Posterior vena cava (tissue), 2 donors: ENCODE measurements at regions not wholly inside any gene's neighbourhood (a gene's known extent, or its start where the extent isn't known, plus 50 kb on each side); places are given as distances from the start of the nearest gene placed in this dataset.

Experiments
- DNase-seq: peaks from one replicate; pipeline ENCODE4 v3.0.0-alpha.2; 2020; ENCODE audit warnings: low spot score
- intact Hi-C, 2 donors: fragments of 100-400 bp; cut with DNase I; formaldehyde crosslinking; loops; one replicate each; pipeline versions ENCODE4 v1.14.1 to v1.14.2; 2022 to 2023
- donor health status: DM: yes; HTN: yes; CAD: no.
- donor health status: DM: yes; HTN: yes; CAD: no.

DNA sequence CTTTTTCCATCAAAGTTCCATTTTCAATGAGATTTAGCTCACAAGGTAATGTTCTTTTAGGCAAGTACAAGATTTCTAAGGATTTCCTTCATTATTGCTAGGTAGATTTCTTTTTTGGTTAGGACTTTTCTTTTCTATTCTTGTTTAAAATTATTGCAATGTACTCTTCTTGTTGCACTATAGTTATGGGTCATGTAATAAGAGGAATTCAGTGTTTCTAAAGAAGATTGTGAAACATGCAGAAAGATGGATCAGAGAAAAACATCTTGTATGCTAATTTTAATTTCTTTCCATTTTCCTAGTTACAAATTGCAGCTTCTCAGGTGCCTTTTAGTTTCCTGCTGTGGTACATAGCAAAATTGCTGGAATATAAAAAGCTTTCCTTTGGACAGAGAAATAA lies 56.1 kb downstream of the BTG1 start:
- intact Hi-C loops = no loop called here
- DNase-seq = no peak

DNA sequence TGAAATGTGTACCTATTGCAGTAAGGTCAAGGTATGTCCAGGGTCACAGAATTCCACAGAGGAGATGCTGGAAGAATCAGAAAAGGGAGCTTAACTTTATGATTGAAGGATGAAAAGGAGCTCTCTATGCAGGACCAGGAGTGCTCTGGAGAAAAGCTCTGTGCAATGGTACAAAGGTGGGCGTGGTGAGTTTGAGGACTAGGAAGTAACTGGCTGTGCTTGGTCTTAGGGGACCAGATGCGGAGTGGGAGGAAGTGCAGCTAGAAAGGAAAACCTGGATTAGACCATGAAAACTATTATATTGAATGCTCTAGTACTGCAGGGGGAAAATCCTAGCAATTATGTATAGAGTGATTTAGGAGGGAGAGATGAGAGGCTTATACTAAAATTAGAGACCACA lies 56.8 kb downstream of the BTG1 start:
- intact Hi-C loops = no loop called here
- DNase-seq = no peak

DNA sequence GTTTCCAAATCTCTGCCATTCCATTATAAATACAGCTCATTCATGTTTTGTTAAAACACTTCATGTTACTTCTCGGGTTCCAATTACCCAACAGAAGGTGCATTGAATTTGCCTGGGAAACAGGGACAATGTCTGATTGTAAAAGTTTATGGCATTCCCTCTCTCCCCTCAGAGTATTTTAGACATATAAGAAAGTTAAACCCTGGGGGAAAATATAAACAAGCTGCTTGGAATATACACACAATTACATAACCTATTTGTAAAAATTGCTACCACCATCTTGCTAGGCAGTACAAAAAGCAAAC lies 60.0 kb downstream of the BTG1 start:
- no peak for DNase-seq
- intact Hi-C loops = no loop called here

DNA sequence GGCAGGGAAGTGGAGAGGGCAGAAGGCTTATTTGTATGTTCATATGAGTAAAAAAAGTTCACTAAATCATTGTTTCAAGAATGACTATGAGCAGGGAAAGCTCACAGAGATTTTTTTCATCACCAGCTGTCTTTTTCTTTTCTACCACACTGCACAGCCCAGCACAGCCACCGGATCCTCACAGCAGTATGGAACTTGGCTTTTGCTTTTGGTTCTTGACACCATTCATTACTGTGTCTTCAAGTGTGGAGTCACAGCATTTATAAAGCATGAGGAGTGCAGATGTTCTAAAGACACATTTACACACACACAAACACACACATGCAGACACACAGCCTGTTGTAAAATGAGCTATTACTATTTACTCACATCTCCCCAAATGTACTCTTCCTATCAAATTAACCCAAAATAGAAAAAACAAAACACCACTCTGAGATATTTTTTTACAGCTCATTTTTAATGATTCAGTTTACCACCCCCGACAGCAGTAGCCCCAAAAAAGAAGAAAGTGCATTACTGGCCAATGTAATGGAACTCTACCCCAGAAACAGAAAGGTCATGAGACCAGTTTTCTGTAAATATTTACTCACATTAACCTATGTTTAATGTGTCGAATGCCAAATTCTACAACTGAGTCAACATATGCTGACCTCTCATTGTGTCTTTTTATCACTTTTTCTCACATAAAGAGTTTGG lies 60.5 kb downstream of the BTG1 start:
- DNase-seq = no peak
- intact Hi-C loops = no loop called here

- intact Hi-C loops = no loop called here
- no peak for DNase-seq
These were observed 64.7 kb downstream of the BTG1 start for GRCh38 chr12:92080911-92081285.

- no peak for DNase-seq
- intact Hi-C loops = no loop called here
These were observed 66.6 kb downstream of the BTG1 start for GRCh38 chr12:92079054-92079385.

GRCh38 chr12:92078167-92079053 lies 67.2 kb downstream of the BTG1 start:
- DNase-seq = no peak
- intact Hi-C loops = no loop called here

DNA sequence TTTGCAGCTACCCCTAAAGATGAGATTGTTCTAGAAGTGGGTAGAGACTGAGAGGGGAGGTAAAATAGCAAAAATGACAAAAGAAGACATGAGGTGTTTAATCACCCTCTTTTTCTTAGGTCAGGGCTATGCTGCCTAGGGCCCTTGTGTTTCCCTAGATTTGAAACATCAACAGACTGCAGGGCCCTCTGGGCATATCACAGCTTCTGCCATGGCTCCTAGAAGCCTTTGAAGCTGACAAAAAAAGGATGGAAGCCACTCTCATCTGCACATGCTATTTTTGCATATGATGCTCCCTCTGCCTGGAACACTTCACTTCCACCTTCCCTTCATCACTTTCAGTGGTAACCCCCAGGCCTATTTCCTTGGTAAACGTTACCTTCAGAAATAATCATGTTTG lies 68.1 kb downstream of the BTG1 start:
- intact Hi-C loops = no loop called here
- no peak for DNase-seq

GRCh38 chr12:92076101-92076500 lies 69.5 kb downstream of the BTG1 start:
- no peak for DNase-seq
- intact Hi-C loops = no loop called here

DNA sequence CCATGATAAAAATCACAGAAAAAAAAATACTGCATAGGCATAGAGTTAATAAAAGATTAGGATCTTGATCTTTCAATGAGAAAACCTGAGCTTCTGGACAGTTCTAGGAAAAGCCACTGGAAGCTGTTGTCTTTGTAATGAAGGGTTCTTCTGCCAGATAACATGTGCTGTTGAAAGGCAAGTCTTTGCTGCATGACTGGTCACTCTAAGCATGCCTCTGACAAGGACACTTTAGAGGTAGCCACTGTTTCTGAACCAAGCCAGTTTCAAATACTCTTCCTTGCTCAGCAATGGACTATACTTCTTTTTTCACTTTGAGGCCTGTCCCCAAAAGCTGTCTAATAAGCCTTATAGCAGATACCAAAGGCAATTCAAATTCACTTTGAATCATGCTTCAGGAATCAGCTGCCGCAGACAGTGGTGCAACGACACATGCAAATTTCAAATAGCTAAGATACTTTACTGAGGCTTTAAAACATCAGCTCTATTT lies 70.2 kb downstream of the BTG1 start:
- no peak for DNase-seq
- intact Hi-C loops = no loop called here

GRCh38 chr12:92074889-92075288 lies 70.8 kb downstream of the BTG1 start:
- intact Hi-C loops = no loop called here
- no peak for DNase-seq

DNA sequence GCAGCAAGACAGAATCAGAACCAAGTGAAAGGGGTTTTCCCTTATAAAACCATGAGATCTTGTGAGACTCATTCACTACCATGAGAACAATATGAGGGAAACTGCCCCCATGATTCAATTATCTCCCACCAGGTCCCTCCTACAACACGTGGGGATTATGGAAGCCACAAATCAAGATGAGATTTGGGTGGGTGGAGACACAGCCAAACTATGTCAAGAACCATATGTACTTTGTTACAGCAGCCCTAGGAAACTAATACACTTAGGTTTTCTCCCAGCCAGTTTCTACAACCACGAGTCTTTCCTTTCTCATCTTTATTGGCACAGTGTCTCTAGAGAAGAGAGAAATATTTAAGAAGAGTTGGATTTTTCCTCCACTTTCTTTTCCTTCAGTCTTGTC lies 72.6 kb downstream of the BTG1 start:
- intact Hi-C loops = no loop called here
- DNase-seq = no peak

GRCh38 chr12:92072112-92072511 lies 73.5 kb downstream of the BTG1 start:
- intact Hi-C loops = no loop called here
- DNase-seq = no peak

- intact Hi-C loops = no loop called here
These were observed 74.7 kb downstream of the BTG1 start for GRCh38 chr12:92070864-92071445.

GRCh38 chr12:92070054-92070863 lies 75.4 kb downstream of the BTG1 start:
- DNase-seq = no peak
- intact Hi-C loops = no loop called here

More at GRCh38 chr12:92070864-92071445, 74.7 kb downstream of the BTG1 start:
- DNase-seq = no peak

DNA sequence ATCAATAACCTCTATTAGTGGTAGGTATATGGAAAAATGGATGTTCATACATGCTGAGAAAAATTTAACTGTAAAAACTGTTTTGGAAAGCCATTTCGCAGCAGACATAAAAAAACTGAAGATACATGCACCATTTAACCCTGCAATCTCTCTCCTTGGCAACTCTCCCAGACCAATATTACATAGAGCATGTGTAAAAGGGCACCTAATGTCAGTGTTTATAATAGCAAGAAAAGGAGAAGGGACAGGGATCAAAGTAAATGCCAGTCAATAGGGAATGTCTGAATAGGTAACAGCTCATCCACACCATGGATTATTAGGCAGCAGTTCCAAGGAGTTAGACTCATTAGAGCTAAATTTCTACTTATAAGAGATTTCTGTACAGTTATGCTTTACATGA lies 77.2 kb downstream of the BTG1 start:
- intact Hi-C loops = no loop called here
- DNase-seq = no peak

- DNase-seq = no peak
- intact Hi-C loops = no loop called here
These were observed 80.0 kb downstream of the BTG1 start for GRCh38 chr12:92065639-92066038.

- intact Hi-C loops = no loop called here
- no peak for DNase-seq
These were observed 80.6 kb downstream of the BTG1 start for GRCh38 chr12:92065018-92065499.

DNA sequence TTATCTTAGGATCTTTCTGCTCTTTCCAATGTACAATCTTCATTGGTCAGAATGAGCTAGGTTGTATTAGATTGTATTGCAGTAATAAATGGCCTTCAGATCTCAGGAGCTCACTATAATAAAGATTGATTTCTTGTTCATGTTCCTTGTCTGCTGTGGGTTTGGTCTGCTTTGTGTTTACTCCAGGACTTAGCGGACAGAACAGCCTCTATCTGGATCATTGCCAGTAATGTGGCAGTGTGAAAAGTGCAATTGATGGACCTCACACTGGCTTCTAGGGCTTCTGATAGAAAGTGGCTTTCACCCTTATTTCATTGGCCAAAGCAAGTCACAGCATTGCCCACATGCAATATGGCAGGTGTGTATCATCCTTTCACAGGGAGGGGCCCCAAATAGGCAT lies 81.2 kb downstream of the BTG1 start:
- no peak for DNase-seq
- intact Hi-C loops = no loop called here

GRCh38 chr12:92063641-92064040 lies 82.0 kb downstream of the BTG1 start:
- no peak for DNase-seq
- intact Hi-C loops = no loop called here
